DOHH2 (cell line): ENCODE measurements at regions not wholly inside any gene's neighbourhood (a gene's known extent, or its start where the extent isn't known, plus 50 kb on each side); places are given as distances from the start of the nearest gene placed in this dataset.

ENCODE experiments used
- H3F3A ChIP-seq: fragments of 200-600 bp; sonication (generic), shearing (Covaris generic); 2 replicates; pipeline ENCODE4 v1.6.0; 2016; ENCODE audit warnings: antibody characterized with exemption, mild to moderate bottlenecking; ENCODE audit not compliant: control insufficient read depth, insufficient read depth
- H3K27ac ChIP-seq: fragments of 200-600 bp; sonication (generic); 2 replicates; pipeline ENCODE4 v1.5.1; 2014; ENCODE audit warnings: low read depth, mild to moderate bottlenecking, low read length, moderate library complexity
- H3K27me3 ChIP-seq: fragments of 200-600 bp; sonication (generic); 2 replicates; pipeline ENCODE4 v1.6.1; 2014; ENCODE audit warnings: mild to moderate bottlenecking, low read length, mixed read lengths; ENCODE audit not compliant: control insufficient read depth
- H3K36me3 ChIP-seq: fragments of 200-600 bp; sonication (generic); 2 replicates; pipeline ENCODE4 v1.6.1; 2014; ENCODE audit warnings: mild to moderate bottlenecking, low read length, moderate library complexity, mixed read lengths; ENCODE audit not compliant: control insufficient read depth
- H3K4me1 ChIP-seq: fragments of 200-600 bp; sonication (generic); 2 replicates; pipeline ENCODE4 v1.6.1; 2014; ENCODE audit warnings: mild to moderate bottlenecking, low read length, mixed read lengths; ENCODE audit not compliant: control insufficient read depth
- H3K4me2 ChIP-seq: fragments of 200-600 bp; sonication (generic); 2 replicates; pipeline ENCODE4 v1.6.0; 2014; ENCODE audit warnings: mild to moderate bottlenecking, low read length, moderate library complexity
- H3K4me3 ChIP-seq: fragments of 200-600 bp; sonication (generic); 2 replicates; pipeline ENCODE4 v1.5.1; 2014; ENCODE audit warnings: mild to moderate bottlenecking, low read length, mixed read lengths
- H3K79me2 ChIP-seq: fragments of 200-600 bp; sonication (generic); 2 replicates; pipeline ENCODE4 v1.6.1; 2014; ENCODE audit warnings: mild to moderate bottlenecking, low read length, mixed read lengths; ENCODE audit not compliant: control insufficient read depth
- H3K9me2 ChIP-seq: fragments of 200-600 bp; sonication (generic); replicated peaks from 2 replicates; pipeline ENCODE4 v1.6.1; 2014; ENCODE audit warnings: mild to moderate bottlenecking, low read length, mixed read lengths; ENCODE audit not compliant: control insufficient read depth
- H3K9me3 ChIP-seq: fragments of 200-600 bp; sonication (generic); 2 replicates; pipeline ENCODE4 v1.6.1; 2014; ENCODE audit warnings: antibody characterized with exemption, low read length, mixed read lengths; ENCODE audit not compliant: control insufficient read depth, insufficient read depth
- H4K20me1 ChIP-seq: fragments of 200-600 bp; sonication (generic); 2 replicates; pipeline ENCODE4 v1.6.0; 2014; ENCODE audit warnings: low read depth, mild to moderate bottlenecking, antibody characterized with exemption, low read length, moderate library complexity; ENCODE audit not compliant: control insufficient read depth, insufficient read depth
- EZH2phosphoT487 ChIP-seq: fragments of 200-600 bp; sonication (generic); IDR thresholded peaks from 2 replicates; pipeline ENCODE4 v1.6.1; 2017; ENCODE audit warnings: borderline replicate concordance, mild to moderate bottlenecking, antibody characterized with exemption, low read length, moderate library complexity, mixed read lengths
- TF ChIP-seq, protein P1 (sequence below): fragments of 200-600 bp; sonication (generic); IDR thresholded peaks from one replicate; pipeline ENCODE4 v1.5.1; 2014; ENCODE audit warnings: antibody characterized with exemption, mild to moderate bottlenecking, low read depth, low read length; ENCODE audit not compliant: poor library complexity, severe bottlenecking

GRCh38 chr12:127883013-127883412, 384.0 kb upstream of the TMEM132C start:
- Histone ChIP-seq H3K9me3 (no peaks in the 10 kb centered on the region), H3K4me3 (no peak overlapping the region)

DNA sequence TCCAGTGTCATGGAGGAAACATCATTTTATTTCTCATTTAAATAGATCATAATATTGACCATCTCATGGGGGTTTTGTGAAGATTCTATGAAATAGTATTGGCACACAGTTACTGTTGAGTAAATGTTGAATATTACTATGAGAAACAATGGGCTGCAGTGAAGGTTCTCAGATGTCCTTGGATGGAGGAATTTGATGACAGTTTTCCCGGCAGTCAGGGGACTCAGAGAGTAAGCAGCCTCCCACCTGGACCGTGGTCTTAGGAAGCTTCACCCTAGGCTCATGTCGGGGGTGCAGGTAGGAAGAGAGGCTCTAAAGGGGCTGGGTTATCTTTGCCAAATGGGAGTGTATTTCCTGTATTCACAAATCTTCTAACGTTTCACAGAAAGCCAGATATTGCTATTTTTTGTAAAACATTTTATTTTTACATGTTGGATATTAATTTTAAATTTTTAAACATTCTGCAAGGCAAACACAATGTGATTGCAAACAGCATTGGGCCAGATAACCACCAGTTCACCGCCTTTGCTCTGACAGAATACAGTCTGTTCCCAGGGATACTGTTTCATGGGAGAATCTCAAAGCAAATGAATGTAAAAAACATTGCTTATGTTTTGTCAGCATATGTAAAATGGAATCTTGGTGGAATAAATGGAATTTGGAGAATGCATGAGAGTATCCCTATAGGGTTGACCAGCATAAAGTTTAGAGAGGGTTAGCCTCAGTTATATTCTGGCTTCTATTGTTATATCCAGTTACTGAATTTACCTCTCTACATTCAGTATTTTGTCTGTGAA, 380.8 kb upstream of the TMEM132C start:
- Histone ChIP-seq H3K4me3 (no peak overlapping the region), H3K9me2 (no peaks in the 10 kb centered on the region), H3K4me1 (no peaks in the 10 kb centered on the region), H3K36me3 (no peaks in the 10 kb centered on the region), H3K27me3 (no peaks in the 10 kb centered on the region), H3K27ac (no peak overlapping the region), H3K79me2 (no peaks in the 10 kb centered on the region), H3F3A (no peaks in the 10 kb centered on the region), H4K20me1 (no peaks in the 10 kb centered on the region), H3K9me3 (no peaks in the 10 kb centered on the region), H3K4me2 (no peak overlapping the region)
- TF ChIP-seq, protein P1, sequence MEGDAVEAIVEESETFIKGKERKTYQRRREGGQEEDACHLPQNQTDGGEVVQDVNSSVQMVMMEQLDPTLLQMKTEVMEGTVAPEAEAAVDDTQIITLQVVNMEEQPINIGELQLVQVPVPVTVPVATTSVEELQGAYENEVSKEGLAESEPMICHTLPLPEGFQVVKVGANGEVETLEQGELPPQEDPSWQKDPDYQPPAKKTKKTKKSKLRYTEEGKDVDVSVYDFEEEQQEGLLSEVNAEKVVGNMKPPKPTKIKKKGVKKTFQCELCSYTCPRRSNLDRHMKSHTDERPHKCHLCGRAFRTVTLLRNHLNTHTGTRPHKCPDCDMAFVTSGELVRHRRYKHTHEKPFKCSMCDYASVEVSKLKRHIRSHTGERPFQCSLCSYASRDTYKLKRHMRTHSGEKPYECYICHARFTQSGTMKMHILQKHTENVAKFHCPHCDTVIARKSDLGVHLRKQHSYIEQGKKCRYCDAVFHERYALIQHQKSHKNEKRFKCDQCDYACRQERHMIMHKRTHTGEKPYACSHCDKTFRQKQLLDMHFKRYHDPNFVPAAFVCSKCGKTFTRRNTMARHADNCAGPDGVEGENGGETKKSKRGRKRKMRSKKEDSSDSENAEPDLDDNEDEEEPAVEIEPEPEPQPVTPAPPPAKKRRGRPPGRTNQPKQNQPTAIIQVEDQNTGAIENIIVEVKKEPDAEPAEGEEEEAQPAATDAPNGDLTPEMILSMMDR, result no peak
- TF ChIP-seq EZH2phosphoT487, result no peak

More at GRCh38 chr12:127883013-127883412, 384.0 kb upstream of the TMEM132C start:
- H3K36me3 ChIP-seq, result no peaks in the 10 kb centered on the region
- no peak overlapping the region for H3K27ac ChIP-seq
- no peaks in the 10 kb centered on the region for H3F3A ChIP-seq
- TF ChIP-seq, protein P1, result no peak
- TF ChIP-seq EZH2phosphoT487, result no peak
- no peaks in the 10 kb centered on the region for H3K4me1 ChIP-seq
- no peak overlapping the region for H3K4me2 ChIP-seq
- no peaks in the 10 kb centered on the region for H4K20me1 ChIP-seq
- no peaks in the 10 kb centered on the region for H3K79me2 ChIP-seq
- H3K27me3 ChIP-seq, result no peaks in the 10 kb centered on the region
- H3K9me2 ChIP-seq, result no peaks in the 10 kb centered on the region; the same call in 1 of the 2 replicates

GRCh38 chr12:127886827-127887226, 380.1 kb upstream of the TMEM132C start:
- H3K4me1 ChIP-seq, result no peaks in the 10 kb centered on the region
- TF ChIP-seq, protein P1, result no peak
- no peak for TF ChIP-seq EZH2phosphoT487
- H3K4me3 ChIP-seq, result no peak overlapping the region
- H3F3A ChIP-seq, result no peaks in the 10 kb centered on the region
- no peaks in the 10 kb centered on the region for H3K36me3 ChIP-seq
- no peak overlapping the region for H3K4me2 ChIP-seq
- no peak overlapping the region for H3K27ac ChIP-seq
- no peaks in the 10 kb centered on the region for H4K20me1 ChIP-seq
- H3K27me3 ChIP-seq, result no peaks in the 10 kb centered on the region
- H3K9me2 ChIP-seq, result no peaks in the 10 kb centered on the region
- H3K79me2 ChIP-seq, result no peaks in the 10 kb centered on the region
- no peaks in the 10 kb centered on the region for H3K9me3 ChIP-seq
